ENCODE measurements at regions not wholly inside any gene's neighbourhood (a gene's known extent, or its start where the extent isn't known, plus 50 kb on each side); places are given as distances from the start of the nearest gene placed in this dataset.
"Not testable (repeated sequence)": the region's sequence is repeated elsewhere in the genome, so short reads cannot be mapped to it uniquely, and the experiment has no call there.

DNA sequence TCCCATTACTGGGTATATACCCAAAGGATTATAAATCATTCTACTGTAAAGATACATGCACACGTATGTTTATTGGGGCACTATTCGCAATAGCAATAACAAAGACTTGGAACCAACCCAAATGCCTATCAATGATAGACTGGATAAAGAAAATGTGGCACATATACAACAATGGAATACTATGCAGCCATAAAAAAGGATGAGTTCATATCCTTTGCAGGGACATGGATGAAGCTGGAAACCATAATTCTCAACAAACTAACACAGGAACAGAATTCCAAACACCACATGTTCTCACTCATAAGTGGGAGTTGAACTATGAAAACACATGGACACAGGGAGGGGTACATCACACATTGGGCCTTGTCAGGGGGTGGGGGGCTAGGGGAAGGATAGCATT, 453.0 kb upstream of the FANCL start:
- H3K36me3 Mint-ChIP-seq (ENCODE audit: low read depth); H3K4me3 Mint-ChIP-seq; DNase-seq; H3K27me3 Mint-ChIP-seq (ENCODE audit: low read depth); H3K4me1 Mint-ChIP-seq (ENCODE audit: low read depth); H3K27ac Mint-ChIP-seq; H3K9me3 Mint-ChIP-seq (ENCODE audit: insufficient read depth); CTCF ChIA-PET; POLR2A ChIA-PET; ATAC-seq: not testable (repeated sequence)

DNA sequence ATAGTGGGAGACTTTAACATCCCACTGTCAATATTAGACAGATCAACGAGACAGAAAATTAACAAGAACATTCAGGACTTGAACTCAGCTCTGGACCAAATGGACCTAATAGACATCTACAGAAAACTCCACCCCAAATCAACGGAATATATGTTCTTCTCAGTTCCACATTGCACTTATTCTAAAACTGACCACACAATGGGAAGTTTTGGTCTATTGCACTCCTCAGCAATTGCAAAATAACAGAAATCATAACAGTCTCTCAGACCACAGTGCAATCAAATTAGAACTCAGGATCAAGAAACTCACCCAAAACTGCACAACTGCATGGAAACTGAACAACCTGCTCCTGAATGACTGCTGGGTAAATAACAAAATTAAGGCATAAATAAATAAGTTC, 449.9 kb upstream of the FANCL start:
- CTCF ChIA-PET; POLR2A ChIA-PET; DNase-seq; H3K27ac Mint-ChIP-seq; H3K36me3 Mint-ChIP-seq (ENCODE audit: low read depth); H3K9me3 Mint-ChIP-seq (ENCODE audit: insufficient read depth); H3K4me1 Mint-ChIP-seq (ENCODE audit: low read depth); ATAC-seq; H3K4me3 Mint-ChIP-seq; H3K27me3 Mint-ChIP-seq (ENCODE audit: low read depth): not testable (repeated sequence)

DNA sequence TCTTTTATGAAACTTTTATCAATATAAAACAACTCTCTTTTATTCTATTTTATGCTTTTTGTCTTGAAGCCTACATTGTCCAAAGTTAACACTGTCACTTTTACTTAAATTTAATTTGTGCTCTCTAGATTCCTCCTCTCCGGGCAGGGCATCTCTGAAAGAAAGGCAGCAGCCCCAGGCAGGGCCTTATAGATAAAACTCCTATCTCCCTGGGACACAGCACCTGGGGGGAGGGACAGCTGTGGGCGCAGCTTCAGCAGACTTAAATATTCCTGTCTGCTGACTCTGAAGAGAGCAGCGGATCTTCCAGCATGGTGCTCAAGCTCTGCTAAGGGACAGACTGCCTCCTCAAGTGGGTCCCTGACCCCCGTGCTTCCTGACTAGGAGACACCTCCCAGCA, 447.7 kb upstream of the FANCL start:
- CTCF ChIA-PET: no interaction called here
- POLR2A ChIA-PET: no interaction called here
- H3K4me1 Mint-ChIP-seq (ENCODE audit: low read depth): no peaks in the 10 kb centered on the region
- ATAC-seq (no peak), DNase-seq (no peak)
- H3K4me3 Mint-ChIP-seq: no peak overlapping the region
- no peak overlapping the region for H3K27ac Mint-ChIP-seq
- H3K27me3 Mint-ChIP-seq (ENCODE audit: low read depth): no peaks in the 10 kb centered on the region
- no peaks in the 10 kb centered on the region for H3K9me3 Mint-ChIP-seq (ENCODE audit: insufficient read depth)
- H3K36me3 Mint-ChIP-seq (ENCODE audit: low read depth): no peaks in the 10 kb centered on the region

DNA sequence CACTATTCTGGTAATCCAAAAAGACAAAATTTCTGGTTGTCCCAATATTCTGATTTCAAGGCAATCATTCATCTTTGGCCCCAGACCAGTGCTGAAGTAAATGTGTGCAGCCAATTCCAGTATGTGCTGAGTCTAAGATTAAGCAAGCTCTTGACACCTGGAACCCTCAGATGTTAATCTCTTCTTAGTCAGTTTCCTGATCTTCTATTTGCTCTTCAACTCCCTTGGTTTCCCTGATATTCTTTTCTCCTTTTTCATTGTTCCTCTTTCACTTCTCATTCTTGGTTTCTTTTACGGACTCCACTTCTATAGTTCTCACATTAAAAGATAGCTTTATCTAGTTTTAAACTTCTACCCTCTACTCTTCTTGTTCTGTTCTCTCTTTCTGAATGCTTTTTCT, 445.7 kb upstream of the FANCL start:
- CTCF ChIA-PET: no interaction called here
- ATAC-seq (no peak), DNase-seq (no peak)
- no peaks in the 10 kb centered on the region for H3K27me3 Mint-ChIP-seq (ENCODE audit: low read depth)
- POLR2A ChIA-PET: no interaction called here
- H3K27ac Mint-ChIP-seq: no peak overlapping the region
- H3K9me3 Mint-ChIP-seq (ENCODE audit: insufficient read depth): no peaks in the 10 kb centered on the region
- no peak overlapping the region for H3K4me3 Mint-ChIP-seq
- no peaks in the 10 kb centered on the region for H3K36me3 Mint-ChIP-seq (ENCODE audit: low read depth)
- H3K4me1 Mint-ChIP-seq (ENCODE audit: low read depth): no peaks in the 10 kb centered on the region

DNA sequence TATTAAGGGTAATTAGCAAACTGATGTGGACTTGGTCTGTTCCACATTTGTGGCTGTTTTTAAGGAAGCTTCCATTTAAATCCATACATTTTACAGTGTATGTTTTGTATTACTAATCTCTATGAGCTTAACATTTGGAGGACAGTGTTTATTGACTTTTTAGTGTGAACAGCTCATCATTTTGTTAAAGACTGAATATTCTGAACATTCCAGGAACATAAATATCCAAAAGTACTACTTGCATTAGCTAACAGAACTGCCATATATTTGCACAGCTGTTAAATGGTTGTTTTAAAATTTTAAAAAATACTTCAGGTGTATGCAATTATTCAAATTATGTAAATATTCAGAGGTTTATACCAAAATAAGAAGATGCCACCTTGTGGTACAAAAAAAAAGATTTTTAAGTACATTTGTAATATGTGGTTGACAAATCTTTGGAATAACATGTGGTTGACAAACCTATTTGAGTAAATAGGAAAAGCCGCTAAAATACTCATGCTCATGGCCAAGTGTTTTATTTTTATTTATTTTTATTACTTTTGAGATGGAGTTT, 439.7 kb upstream of the FANCL start:
- DNase-seq: no peak
- no peak for ATAC-seq
- no peak overlapping the region for H3K4me3 Mint-ChIP-seq
- CTCF ChIA-PET: interaction anchor here (0.6 to 1.0 kb wide), 2 partner anchors 109 to 920 kb away, joined by 4 read pairs; no protein-coding TSS in a partner anchor
- POLR2A ChIA-PET: no interaction called here
- H3K27me3 Mint-ChIP-seq (ENCODE audit: low read depth): no peaks in the 10 kb centered on the region
- no peak overlapping the region for H3K27ac Mint-ChIP-seq
- no peaks in the 10 kb centered on the region for H3K4me1 Mint-ChIP-seq (ENCODE audit: low read depth)
- H3K9me3 Mint-ChIP-seq (ENCODE audit: insufficient read depth): no peaks in the 10 kb centered on the region
- H3K36me3 Mint-ChIP-seq (ENCODE audit: low read depth): no peaks in the 10 kb centered on the region

DNA sequence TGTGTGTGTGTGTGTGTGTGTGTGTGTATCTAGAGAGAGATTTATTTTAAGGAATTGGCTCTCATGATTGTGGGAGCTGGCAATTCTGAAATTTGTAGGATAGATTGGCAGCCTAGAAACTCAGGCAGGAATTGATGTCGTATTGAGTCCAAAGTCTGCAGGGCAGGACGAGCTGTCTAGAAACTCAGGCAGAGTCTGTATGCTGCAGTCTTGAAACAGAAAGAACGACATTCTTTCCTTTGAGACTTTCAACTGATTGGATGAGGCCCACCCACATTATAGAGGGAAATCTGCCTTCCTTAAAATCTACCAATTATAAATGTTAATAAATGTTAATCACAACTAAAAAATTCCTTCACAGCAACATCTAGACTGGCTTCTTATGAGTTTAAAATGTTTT, 436.6 kb upstream of the FANCL start:
- ChIA-PET POLR2A (no interaction called here), CTCF (interaction anchor here (0.6 kb wide), 1 partner anchor 106 kb away, joined by 3 read pairs; no protein-coding TSS in a partner anchor)
- Mint-ChIP-seq H3K9me3 (ENCODE audit: insufficient read depth) (no peaks in the 10 kb centered on the region), H3K36me3 (ENCODE audit: low read depth) (no peaks in the 10 kb centered on the region), H3K27ac (no peak overlapping the region), H3K27me3 (ENCODE audit: low read depth) (no peaks in the 10 kb centered on the region), H3K4me1 (ENCODE audit: low read depth) (no peaks in the 10 kb centered on the region), H3K4me3 (no peak overlapping the region)
- ATAC-seq: no peak
- no peak for DNase-seq

DNA sequence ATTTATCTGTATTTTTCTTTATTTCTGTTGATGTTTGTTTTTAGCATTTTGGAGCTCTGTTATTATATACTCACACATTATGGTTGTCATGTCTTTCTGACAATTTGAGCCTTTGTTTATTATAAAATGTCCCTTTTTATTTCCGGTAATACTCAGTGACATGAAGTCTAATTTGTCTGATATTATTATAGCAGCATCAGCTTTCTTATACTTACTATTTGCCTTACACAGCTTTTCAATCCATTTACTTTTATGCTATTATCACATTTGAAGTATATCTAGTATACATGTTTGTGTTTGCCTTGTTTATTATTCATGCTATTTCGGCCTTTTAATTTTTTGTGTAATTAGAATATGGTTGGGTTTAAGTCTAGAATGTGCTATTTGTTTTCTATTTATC, 430.6 kb upstream of the FANCL start:
- Mint-ChIP-seq H3K9me3 (ENCODE audit: insufficient read depth) (no peaks in the 10 kb centered on the region), H3K27me3 (ENCODE audit: low read depth) (no peaks in the 10 kb centered on the region), H3K4me3 (no peak overlapping the region), H3K27ac (no peak overlapping the region), H3K36me3 (ENCODE audit: low read depth) (no peaks in the 10 kb centered on the region), H3K4me1 (ENCODE audit: low read depth) (no peaks in the 10 kb centered on the region)
- ATAC-seq: no peak
- ChIA-PET CTCF (no interaction called here), POLR2A (interaction anchor here (0.6 kb wide), 1 partner anchor 136 kb away, joined by 3 read pairs; no protein-coding TSS in a partner anchor)
- DNase-seq: no peak

DNA sequence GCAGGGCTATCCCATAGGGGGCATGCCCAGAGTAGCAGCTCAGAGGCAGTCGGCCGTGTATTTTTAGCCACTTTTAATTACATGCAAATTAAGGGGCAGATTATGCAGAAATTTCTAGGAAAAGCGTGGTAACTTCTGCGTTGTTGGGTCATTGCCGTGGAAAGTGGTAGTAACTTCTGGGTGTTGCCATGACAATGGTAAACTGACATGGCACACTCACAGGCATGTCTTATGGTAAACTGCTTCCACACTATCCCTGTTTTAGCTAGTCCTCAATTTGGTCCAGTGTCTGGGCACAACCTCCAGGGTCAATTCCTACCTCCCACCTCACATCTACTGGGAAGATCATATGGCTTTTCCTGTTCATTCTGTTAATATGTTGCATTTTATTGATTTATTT, 428.9 kb upstream of the FANCL start:
- Mint-ChIP-seq H3K27ac (no peak overlapping the region), H3K4me1 (ENCODE audit: low read depth) (no peaks in the 10 kb centered on the region), H3K36me3 (ENCODE audit: low read depth) (no peaks in the 10 kb centered on the region), H3K9me3 (ENCODE audit: insufficient read depth) (no peaks in the 10 kb centered on the region), H3K27me3 (ENCODE audit: low read depth) (no peaks in the 10 kb centered on the region), H3K4me3 (no peak overlapping the region)
- POLR2A ChIA-PET: no interaction called here
- CTCF ChIA-PET: no interaction called here
- DNase-seq (no peak), ATAC-seq (no peak)

DNA sequence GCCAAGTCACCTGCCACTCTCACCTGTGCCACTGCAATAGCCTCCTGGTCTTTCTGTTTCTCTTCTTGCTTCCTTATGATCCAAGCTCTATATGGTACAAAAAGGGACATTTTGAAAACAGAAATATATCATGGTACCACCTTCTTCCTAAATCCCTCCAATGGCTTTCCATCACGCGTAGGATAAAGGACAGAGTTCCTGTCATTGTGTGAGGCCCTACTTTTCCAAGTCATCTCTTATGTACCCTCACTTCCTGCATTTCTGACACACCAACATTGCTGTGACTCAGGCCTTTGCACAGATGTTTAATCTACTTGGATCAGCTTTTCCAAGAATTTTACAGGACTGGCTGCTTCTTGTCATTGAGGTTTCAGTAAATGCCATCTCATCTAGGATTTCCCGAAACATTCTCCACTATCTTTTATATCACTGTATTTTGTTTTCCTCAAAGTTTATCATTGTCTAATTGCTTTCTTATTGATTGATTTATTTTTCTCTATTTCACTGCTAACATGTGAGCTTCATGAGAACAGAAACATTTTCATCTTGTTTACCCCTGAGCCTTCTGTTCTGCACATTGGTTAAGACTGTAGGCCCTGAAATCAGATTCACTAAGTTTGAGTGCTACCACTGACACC, 426.1 kb upstream of the FANCL start:
- Mint-ChIP-seq H3K27ac (no peak overlapping the region), H3K9me3 (ENCODE audit: insufficient read depth) (no peaks in the 10 kb centered on the region), H3K4me3 (no peak overlapping the region), H3K4me1 (ENCODE audit: low read depth) (no peaks in the 10 kb centered on the region), H3K36me3 (ENCODE audit: low read depth) (no peaks in the 10 kb centered on the region), H3K27me3 (ENCODE audit: low read depth) (no peaks in the 10 kb centered on the region)
- ATAC-seq (no peak), DNase-seq (no peak)
- POLR2A ChIA-PET: no interaction called here
- CTCF ChIA-PET: no interaction called here

DNA sequence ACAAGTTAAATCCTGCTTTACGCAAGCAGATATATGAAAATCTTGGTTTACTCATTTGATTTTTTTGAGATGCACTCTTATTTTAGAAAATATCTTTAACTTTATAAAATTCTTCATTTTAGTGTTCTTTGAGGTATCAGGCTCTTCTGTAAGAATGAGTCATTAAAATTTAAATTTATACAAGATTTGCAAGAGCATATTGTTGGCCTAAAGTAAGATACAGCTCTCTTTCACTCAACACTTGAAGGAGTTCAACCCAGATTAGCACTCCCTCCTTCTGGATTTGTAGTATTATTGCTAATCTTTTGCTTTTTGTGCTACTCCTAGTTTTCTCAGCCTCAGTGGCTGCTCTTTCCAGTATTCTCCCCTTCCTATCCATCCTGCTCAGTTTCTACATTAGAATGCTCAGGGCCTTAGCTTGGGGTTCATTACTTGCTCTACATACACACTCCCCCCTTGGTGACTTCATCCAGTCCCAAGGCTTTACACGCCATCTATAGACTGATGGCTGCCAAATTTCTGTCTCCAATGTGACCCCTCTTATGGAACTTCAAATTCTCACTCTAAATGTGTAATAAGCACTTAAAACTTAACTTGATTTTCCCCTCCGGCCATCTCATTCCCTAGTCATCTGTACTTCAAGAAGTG, 425.3 kb upstream of the FANCL start:
- Mint-ChIP-seq H3K9me3 (ENCODE audit: insufficient read depth) (no peaks in the 10 kb centered on the region), H3K27me3 (ENCODE audit: low read depth) (no peaks in the 10 kb centered on the region), H3K4me3 (no peak overlapping the region), H3K4me1 (ENCODE audit: low read depth) (no peaks in the 10 kb centered on the region), H3K27ac (no peak overlapping the region), H3K36me3 (ENCODE audit: low read depth) (no peaks in the 10 kb centered on the region)
- POLR2A ChIA-PET: no interaction called here
- ATAC-seq: no peak
- CTCF ChIA-PET: no interaction called here
- DNase-seq: no peak

DNA sequence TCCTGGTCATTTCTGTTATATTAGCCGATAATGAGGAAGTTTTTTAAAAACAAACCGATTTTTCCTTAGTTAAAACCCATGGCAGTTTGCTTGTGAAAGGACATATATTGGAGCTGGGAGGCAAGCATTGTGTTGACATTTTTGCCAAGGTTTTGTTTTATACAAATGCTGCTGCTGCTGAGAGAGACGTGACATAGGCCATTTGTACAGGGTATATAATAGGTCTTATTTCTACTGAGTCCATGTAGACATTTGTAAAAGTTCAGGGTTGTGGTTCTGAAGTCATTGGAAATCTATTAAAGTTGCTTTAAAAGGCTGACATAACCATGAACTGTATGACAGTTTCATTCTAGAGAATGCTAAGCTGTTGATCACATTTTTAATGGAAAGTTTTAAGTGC, 424.0 kb upstream of the FANCL start:
- Mint-ChIP-seq H3K4me3 (no peak overlapping the region), H3K9me3 (ENCODE audit: insufficient read depth) (no peaks in the 10 kb centered on the region), H3K27me3 (ENCODE audit: low read depth) (no peaks in the 10 kb centered on the region), H3K4me1 (ENCODE audit: low read depth) (no peaks in the 10 kb centered on the region), H3K27ac (no peak overlapping the region), H3K36me3 (ENCODE audit: low read depth) (no peaks in the 10 kb centered on the region)
- CTCF ChIA-PET: no interaction called here
- ATAC-seq: no peak
- POLR2A ChIA-PET: no interaction called here
- DNase-seq: no peak

DNA sequence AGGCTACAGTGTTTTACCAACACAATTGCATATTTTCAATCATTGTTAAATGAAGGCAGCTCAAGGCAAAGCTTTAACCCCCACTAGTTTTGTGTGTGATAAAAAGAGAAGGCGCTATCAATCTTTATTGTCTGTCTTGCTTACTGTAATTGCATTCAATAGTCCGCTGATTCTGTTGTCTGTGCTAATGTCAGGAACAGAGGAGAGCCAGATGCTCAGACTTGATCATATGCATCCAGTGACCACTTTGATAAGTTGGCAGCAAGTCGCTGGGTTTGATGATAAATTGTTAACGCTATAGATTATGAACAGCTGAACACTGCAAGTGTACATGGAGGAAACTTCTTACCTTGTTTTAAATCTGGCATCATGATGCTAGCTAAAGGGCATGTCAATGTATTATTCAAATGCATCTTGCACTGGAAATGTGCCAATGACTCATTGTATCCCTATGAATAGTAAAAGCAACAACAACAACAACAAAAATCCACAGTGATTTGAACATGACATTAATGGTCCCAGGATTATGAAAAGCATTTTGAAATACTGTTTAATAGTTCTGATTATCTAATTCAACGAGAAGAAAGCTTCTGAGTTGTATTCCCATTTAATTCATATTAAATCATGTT, 423.5 kb upstream of the FANCL start:
- no peaks in the 10 kb centered on the region for H3K4me1 Mint-ChIP-seq (ENCODE audit: low read depth)
- H3K9me3 Mint-ChIP-seq (ENCODE audit: insufficient read depth): no peaks in the 10 kb centered on the region
- CTCF ChIA-PET: no interaction called here
- POLR2A ChIA-PET: no interaction called here
- H3K27me3 Mint-ChIP-seq (ENCODE audit: low read depth): no peaks in the 10 kb centered on the region
- no peak overlapping the region for H3K27ac Mint-ChIP-seq
- ATAC-seq (no peak), DNase-seq (no peak)
- H3K36me3 Mint-ChIP-seq (ENCODE audit: low read depth): no peaks in the 10 kb centered on the region
- no peak overlapping the region for H3K4me3 Mint-ChIP-seq

Measured in activated CD8-positive, alpha-beta T cell treated with anti-CD3 and anti-CD28 coated beads, Interleukin-2, amount 10 ng/mL, durations not matched to agents 7 days and 5 days (primary cell).